A673 (cell line): ENCODE measurements at regions not wholly inside any gene's neighbourhood (a gene's known extent, or its start where the extent isn't known, plus 50 kb on each side); places are given as distances from the start of the nearest gene placed in this dataset.

Source experiments
- EZH2 ChIP-seq: fragments of 200-600 bp; sonication (generic); IDR thresholded peaks from 2 replicates; pipeline ENCODE4 v1.6.1; 2017; ENCODE audit warnings: borderline replicate concordance, low read depth, mild to moderate bottlenecking, mixed read lengths, antibody characterized with exemption, low read length; ENCODE audit not compliant: poor library complexity, severe bottlenecking
- TF ChIP-seq, protein P1 (sequence below): fragments of 300-800, 200-600 bp; sonication (generic); conservative IDR thresholded peaks from 2 replicates; pipeline ENCODE4 v1.5.1; 2017; ENCODE audit warnings: low read depth, mild to moderate bottlenecking, antibody characterized with exemption, low read length, moderate library complexity, mixed read lengths

DNA sequence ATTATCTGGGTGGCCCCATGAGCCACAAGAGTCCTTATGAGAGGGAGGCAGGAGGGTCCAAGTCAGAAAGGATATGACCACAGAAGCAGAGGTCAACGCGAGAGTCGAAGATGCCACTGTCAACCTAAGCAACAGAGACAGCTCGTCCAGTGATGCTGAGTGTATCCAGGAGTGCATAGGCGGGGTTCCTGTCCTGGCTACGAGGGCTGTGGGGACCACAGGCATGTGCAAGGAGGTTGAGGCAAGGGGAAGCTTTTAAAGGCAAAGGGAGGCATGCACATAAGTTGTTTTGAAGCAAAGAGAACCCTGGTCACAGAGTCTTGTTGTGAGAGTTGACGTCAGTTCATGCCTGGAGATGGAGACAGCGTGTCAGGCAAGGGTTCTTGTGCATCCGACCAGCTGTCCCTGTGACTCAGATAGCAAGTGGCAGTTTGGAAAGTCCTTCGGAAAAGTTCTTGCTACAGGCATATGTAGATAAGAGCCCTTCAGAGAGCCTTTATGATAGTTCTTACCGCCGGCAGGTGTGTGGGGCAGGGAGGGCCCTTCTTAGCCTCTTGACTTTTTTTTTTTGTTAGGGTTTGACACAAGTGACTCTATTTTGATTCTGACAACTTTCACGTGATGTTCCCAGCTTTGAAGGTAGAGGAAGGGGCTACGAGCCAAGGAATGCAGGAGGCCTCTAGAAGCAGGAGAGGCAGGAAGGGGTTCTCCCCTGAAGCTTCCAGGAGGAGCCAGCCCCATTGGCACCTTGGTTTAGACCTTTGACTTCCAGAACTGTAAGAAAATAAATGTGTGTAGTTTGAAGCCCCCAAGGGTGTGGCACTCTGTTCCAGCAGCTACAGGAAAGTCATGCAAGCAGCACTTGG, 66.0 kb upstream of the FCN1 start:
- TF ChIP-seq, protein P1, sequence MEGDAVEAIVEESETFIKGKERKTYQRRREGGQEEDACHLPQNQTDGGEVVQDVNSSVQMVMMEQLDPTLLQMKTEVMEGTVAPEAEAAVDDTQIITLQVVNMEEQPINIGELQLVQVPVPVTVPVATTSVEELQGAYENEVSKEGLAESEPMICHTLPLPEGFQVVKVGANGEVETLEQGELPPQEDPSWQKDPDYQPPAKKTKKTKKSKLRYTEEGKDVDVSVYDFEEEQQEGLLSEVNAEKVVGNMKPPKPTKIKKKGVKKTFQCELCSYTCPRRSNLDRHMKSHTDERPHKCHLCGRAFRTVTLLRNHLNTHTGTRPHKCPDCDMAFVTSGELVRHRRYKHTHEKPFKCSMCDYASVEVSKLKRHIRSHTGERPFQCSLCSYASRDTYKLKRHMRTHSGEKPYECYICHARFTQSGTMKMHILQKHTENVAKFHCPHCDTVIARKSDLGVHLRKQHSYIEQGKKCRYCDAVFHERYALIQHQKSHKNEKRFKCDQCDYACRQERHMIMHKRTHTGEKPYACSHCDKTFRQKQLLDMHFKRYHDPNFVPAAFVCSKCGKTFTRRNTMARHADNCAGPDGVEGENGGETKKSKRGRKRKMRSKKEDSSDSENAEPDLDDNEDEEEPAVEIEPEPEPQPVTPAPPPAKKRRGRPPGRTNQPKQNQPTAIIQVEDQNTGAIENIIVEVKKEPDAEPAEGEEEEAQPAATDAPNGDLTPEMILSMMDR = no peak
- no peak for TF ChIP-seq EZH2
